Calu3 (cell line): ENCODE measurements at regions not wholly inside any gene's neighbourhood (a gene's known extent, or its start where the extent isn't known, plus 50 kb on each side); places are given as distances from the start of the nearest gene placed in this dataset.

Experiments
- BruUV-seq: library from RNA; stranded (reverse); fragments of 400-500 nt; replicated peaks from 2 replicates; lab custom pipeline; 2021; lab: Mats Ljungman, UMichigan
- CTCF ChIA-PET: fragments of 300-600 bp; sonication (Branson Sonifier 250); formaldehyde crosslinking; loops from one replicate; lab custom pipeline; 2022; ENCODE audit warnings: antibody characterized with exemption; lab: Charles Lee
- DNase-seq: peaks from one replicate; pipeline ENCODE4 v3.0.0; 2022
- H3K27ac Mint-ChIP-seq: one replicate; pipeline ENCODE4 v1.8.0; 2022; ENCODE audit warnings: mixed read lengths; ENCODE audit not compliant: unreplicated experiment
- H3K27me3 Mint-ChIP-seq: one replicate; pipeline ENCODE4 v1.8.0; 2022; ENCODE audit warnings: mixed read lengths; ENCODE audit not compliant: unreplicated experiment
- H3K36me3 Mint-ChIP-seq: one replicate; pipeline ENCODE4 v1.8.0; 2022; ENCODE audit warnings: mild to moderate bottlenecking, moderate library complexity, mixed read lengths; ENCODE audit not compliant: insufficient read depth, unreplicated experiment
- H3K4me1 Mint-ChIP-seq: one replicate; pipeline ENCODE4 v1.8.0; 2022; ENCODE audit warnings: mild to moderate bottlenecking, low read depth, mixed read lengths; ENCODE audit not compliant: unreplicated experiment
- H3K4me3 Mint-ChIP-seq: one replicate; pipeline ENCODE4 v1.8.0; 2022; ENCODE audit warnings: mild to moderate bottlenecking, low read depth, moderate library complexity, mixed read lengths; ENCODE audit not compliant: unreplicated experiment
- H3K9me3 Mint-ChIP-seq: one replicate; pipeline ENCODE4 v1.8.0; 2022; ENCODE audit warnings: low read depth, mixed read lengths; ENCODE audit not compliant: unreplicated experiment
- CTCF ChIP-seq: fragments of 200-600 bp; IDR thresholded peaks from one replicate; pipeline ENCODE4 v1.8.0; 2022; ENCODE audit warnings: antibody characterized with exemption; ENCODE audit not compliant: unreplicated experiment
- intact Hi-C: fragments of 100-400 bp; cut with micrococcal nuclease; formaldehyde crosslinking; loops from one replicate; pipeline ENCODE4 v1.10.0; 2022; ENCODE audit not compliant: unreplicated experiment

- CTCF ChIA-PET: no interaction called here
- H3K4me1 Mint-ChIP-seq: no peaks in the 10 kb centered on the region
- no peaks in the 10 kb centered on the region for H3K27me3 Mint-ChIP-seq
- peaks cover 5% of the 10 kb centered on the region for H3K9me3 Mint-ChIP-seq
- H3K36me3 Mint-ChIP-seq: no peaks in the 10 kb centered on the region
- no peak for TF ChIP-seq CTCF
- H3K4me3 Mint-ChIP-seq: no peak overlapping the region
- no TSS peak for BruUV-seq
- H3K27ac Mint-ChIP-seq: no peak overlapping the region
- DNase-seq: no peak
- intact Hi-C loops: no loop called here
Observed at GRCh38 chr10:107540981-107541380, 376.5 kb upstream of the SORCS1 start.

GRCh38 chr10:107529350-107529749, 364.8 kb upstream of the SORCS1 start:
- no peak for DNase-seq
- CTCF ChIA-PET: interaction anchor here (0.8 kb wide), 1 partner anchor 9 kb away, joined by 3 read pairs; no protein-coding TSS in a partner anchor
- Mint-ChIP-seq H3K4me1 (no peaks in the 10 kb centered on the region), H3K4me3 (no peak overlapping the region), H3K27me3 (no peaks in the 10 kb centered on the region), H3K27ac (no peak overlapping the region), H3K36me3 (no peaks in the 10 kb centered on the region), H3K9me3 (peaks cover 3% of the 10 kb centered on the region)
- TF ChIP-seq CTCF: no peak
- no TSS peak for BruUV-seq
- intact Hi-C loops: no loop called here

GRCh38 chr10:107520348-107520747, 355.8 kb upstream of the SORCS1 start:
- CTCF ChIA-PET: interaction anchor here (1.6 kb wide), 1 partner anchor 10 kb away, joined by 3 read pairs; no protein-coding TSS in a partner anchor

GRCh38 chr10:107517811-107518210, 353.3 kb upstream of the SORCS1 start:
- intact Hi-C loops: no loop called here
- no TSS peak for BruUV-seq
- no peaks in the 10 kb centered on the region for H3K4me1 Mint-ChIP-seq
- no peaks in the 10 kb centered on the region for H3K27me3 Mint-ChIP-seq
- peaks cover 4% of the 10 kb centered on the region for H3K9me3 Mint-ChIP-seq
- H3K4me3 Mint-ChIP-seq: no peak overlapping the region
- no peaks in the 10 kb centered on the region for H3K36me3 Mint-ChIP-seq
- no peak overlapping the region for H3K27ac Mint-ChIP-seq
- no peak for TF ChIP-seq CTCF
- DNase-seq: no peak
- CTCF ChIA-PET: no interaction called here

More at GRCh38 chr10:107520348-107520747, 355.8 kb upstream of the SORCS1 start:
- Mint-ChIP-seq H3K27ac (no peak overlapping the region), H3K4me1 (no peaks in the 10 kb centered on the region), H3K36me3 (no peaks in the 10 kb centered on the region), H3K27me3 (no peaks in the 10 kb centered on the region), H3K4me3 (no peak overlapping the region), H3K9me3 (peaks cover 5% of the 10 kb centered on the region)
- intact Hi-C loops: no loop called here
- no peak for DNase-seq
- no peak for TF ChIP-seq CTCF
- no TSS peak for BruUV-seq
